HUES64 (cell line): ENCODE measurements at regions not wholly inside any gene's neighbourhood (a gene's known extent, or its start where the extent isn't known, plus 50 kb on each side); places are given as distances from the start of the nearest gene placed in this dataset.

Experiments used
- H3K27ac ChIP-seq: 2 replicates; pipeline ENCODE4 v1.7.0; 2013; ENCODE audit warnings: low read depth, low read length, inconsistent platforms
- H3K27me3 ChIP-seq: 2 replicates; pipeline ENCODE4 v1.6.1; 2013; ENCODE audit warnings: mild to moderate bottlenecking, low read length; ENCODE audit not compliant: insufficient read depth
- H3K36me3 ChIP-seq: 2 replicates; pipeline ENCODE4 v1.6.1; 2013; ENCODE audit warnings: mild to moderate bottlenecking, low read length; ENCODE audit not compliant: insufficient read depth
- H3K4me1 ChIP-seq: 2 replicates; pipeline ENCODE4 v1.6.1; 2013; ENCODE audit warnings: mild to moderate bottlenecking, low read length, moderate library complexity; ENCODE audit not compliant: insufficient read depth
- H3K4me3 ChIP-seq: 2 replicates; pipeline ENCODE4 v1.5.1; 2013; ENCODE audit warnings: mild to moderate bottlenecking, low read length, moderate library complexity
- H3K9ac ChIP-seq: 2 replicates; pipeline ENCODE4 v1.6.1; 2013; ENCODE audit warnings: mild to moderate bottlenecking, low read depth, low read length
- H3K9me3 ChIP-seq: 2 replicates; pipeline ENCODE4 v1.6.1; 2013; ENCODE audit warnings: low read depth, low read length; ENCODE audit not compliant: insufficient read depth
- WGBS: fragments of 150-250, 120-280 bp; methylation state at CpG from one replicate; pipeline ENCODE4 v1.1.7; 2013; ENCODE audit warnings: missing lambda C conversion rate; 5-methylcytosine and 5-hydroxymethylcytosine counted together

GRCh38 chr1:14366091-14367018, 232.1 kb upstream of the KAZN start:
- Histone ChIP-seq H3K36me3 (no peaks in the 10 kb centered on the region), H3K27ac (no peak overlapping the region), H3K4me1 (peaks cover 17% of the 10 kb centered on the region), H3K4me3 (no peak overlapping the region), H3K9ac (no peak overlapping the region), H3K27me3 (no peaks in the 10 kb centered on the region), H3K9me3 (peaks cover 5% of the 10 kb centered on the region; the same call in 1 of the 2 replicates)
- 49% methylated on average over 18 of the region's 18 CpGs for WGBS

DNA sequence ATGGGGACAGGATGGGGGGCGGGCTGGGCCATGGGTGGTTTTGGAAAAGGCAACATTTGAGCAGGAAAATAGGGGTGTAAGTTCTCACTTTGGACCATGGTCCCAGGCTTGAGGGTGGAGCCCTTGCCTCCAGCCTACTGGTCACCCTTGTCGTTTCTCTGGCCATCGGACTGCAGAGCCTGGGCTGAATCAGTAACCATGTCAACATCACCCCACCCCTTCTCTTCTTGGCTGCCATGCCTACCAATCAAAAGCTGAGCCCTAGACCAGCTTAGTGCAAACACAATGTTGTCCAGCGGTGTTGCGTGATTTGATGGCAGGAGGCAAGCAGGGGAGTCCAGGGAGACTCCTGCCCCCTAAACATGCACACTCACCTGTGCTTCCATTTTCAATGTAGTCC, 231.0 kb upstream of the KAZN start:
- H3K27me3 ChIP-seq, result no peaks in the 10 kb centered on the region
- H3K36me3 ChIP-seq, result no peaks in the 10 kb centered on the region
- H3K4me1 ChIP-seq, result peaks cover 26% of the 10 kb centered on the region
- no peak overlapping the region for H3K27ac ChIP-seq
- WGBS, result 90% methylated on average over 5 of the region's 5 CpGs
- H3K9ac ChIP-seq, result no peak overlapping the region
- H3K9me3 ChIP-seq, result no peaks in the 10 kb centered on the region
- H3K4me3 ChIP-seq, result no peak overlapping the region

DNA sequence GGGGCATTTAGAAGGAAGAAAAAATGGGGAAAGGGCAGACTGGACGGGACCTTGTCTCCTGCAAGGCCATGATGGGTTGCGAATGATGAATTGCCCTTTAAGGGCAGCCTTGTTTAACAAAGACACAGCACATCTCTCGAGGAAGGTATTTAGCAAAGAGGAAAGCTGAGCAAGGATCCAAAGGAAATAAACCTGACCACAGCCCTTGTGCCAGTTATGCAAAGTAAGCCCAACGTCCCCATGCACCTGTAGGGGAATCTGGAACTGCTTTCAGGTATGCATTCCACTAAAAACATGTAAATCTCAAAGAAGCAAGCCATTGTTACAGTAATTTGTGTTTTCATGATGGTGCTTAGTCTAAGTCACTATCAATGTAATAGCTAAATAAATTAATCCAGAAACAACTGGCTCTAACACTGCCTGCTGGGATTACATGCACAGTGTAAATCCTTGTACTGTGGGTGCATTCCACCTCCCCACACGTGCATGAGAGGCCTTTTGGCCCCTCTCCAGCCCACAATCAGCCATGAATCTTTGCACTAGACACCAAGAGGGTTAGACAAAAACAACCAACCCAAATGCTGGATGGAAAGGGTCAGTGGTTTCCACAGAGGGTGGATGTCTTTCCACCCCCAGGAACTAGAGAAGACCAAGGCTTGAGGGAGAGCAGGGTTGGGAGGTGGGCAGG, 228.8 kb upstream of the KAZN start:
- Histone ChIP-seq H3K4me1 (peaks cover 34% of the 10 kb centered on the region), H3K27ac (no peak overlapping the region), H3K36me3 (no peaks in the 10 kb centered on the region), H3K4me3 (no peak overlapping the region), H3K9ac (no peak overlapping the region), H3K27me3 (no peaks in the 10 kb centered on the region), H3K9me3 (no peaks in the 10 kb centered on the region)
- 56% methylated on average over 5 of the region's 5 CpGs for WGBS

- WGBS, result 85% methylated on average over 6 of the region's 6 CpGs
Observed at GRCh38 chr1:14371771-14372497, 226.6 kb upstream of the KAZN start.

DNA sequence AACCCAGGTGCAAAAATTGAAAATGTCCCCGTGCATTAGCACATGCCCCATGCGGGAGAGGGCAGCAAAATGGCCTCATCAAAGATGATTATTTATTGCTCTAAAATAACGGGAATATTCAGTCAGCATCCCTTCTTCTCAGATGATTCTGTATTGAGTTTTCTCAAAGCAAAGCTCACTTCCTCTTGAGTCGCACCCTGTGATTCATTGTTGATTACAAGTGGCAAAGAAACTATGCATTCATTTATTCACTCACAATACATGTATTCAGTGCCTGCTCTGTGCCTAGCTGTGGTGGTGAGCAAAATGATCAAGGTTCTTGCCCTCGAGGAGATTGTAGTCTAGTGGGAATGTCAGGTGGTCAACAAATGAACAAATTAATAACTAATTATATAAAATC, 226.0 kb upstream of the KAZN start:
- no peaks in the 10 kb centered on the region for H3K9me3 ChIP-seq
- no peak overlapping the region for H3K4me3 ChIP-seq
- WGBS, result 96% methylated on average over 4 of the region's 5 CpGs
- H3K27me3 ChIP-seq, result no peaks in the 10 kb centered on the region
- H3K36me3 ChIP-seq, result no peaks in the 10 kb centered on the region
- H3K4me1 ChIP-seq, result peaks cover 30% of the 10 kb centered on the region; the same call in 1 of the 2 replicates
- no peak overlapping the region for H3K27ac ChIP-seq
- no peak overlapping the region for H3K9ac ChIP-seq

More at GRCh38 chr1:14371771-14372497, 226.6 kb upstream of the KAZN start:
- Histone ChIP-seq H3K27me3 (no peaks in the 10 kb centered on the region), H3K4me3 (no peak overlapping the region), H3K36me3 (no peaks in the 10 kb centered on the region), H3K4me1 (peaks cover 30% of the 10 kb centered on the region; the same call in 1 of the 2 replicates), H3K9me3 (no peaks in the 10 kb centered on the region), H3K9ac (no peak overlapping the region), H3K27ac (no peak overlapping the region)

DNA sequence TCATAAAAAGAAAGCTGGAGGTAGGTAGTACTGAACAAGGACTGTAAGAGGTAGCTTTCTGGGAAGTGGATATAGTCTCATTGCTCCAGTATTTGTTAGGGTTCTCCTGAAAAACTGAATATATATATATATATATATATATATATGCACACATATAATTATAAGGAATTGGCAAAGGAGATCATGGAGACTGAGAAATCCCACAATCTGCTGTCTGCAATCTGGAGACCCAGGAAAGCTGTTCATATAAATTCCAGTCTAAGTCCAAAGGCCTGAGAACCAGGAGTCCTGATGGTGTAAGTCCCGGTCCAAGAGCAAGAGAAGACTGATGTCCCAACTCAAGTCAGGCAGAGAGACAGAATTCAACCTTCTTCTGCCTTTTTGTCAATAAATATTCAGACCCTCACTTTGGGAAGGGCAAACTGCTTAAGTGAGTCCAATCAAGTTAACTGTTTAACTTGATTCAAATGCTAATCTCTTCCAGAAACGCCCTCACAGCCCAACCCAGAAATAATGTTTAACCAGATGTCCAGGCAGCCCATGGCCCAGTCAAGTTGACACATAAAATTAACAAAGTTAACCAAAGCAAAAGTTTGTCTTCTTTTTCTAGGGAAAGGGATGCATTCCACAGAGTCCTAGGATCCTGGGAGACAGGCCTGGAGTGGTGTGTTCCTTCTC, 225.3 kb upstream of the KAZN start:
- no peak overlapping the region for H3K27ac ChIP-seq
- 77% methylated on average over 2 of the region's 2 CpGs for WGBS
- peaks cover 30% of the 10 kb centered on the region; the same call in 1 of the 2 replicates for H3K4me1 ChIP-seq

DNA sequence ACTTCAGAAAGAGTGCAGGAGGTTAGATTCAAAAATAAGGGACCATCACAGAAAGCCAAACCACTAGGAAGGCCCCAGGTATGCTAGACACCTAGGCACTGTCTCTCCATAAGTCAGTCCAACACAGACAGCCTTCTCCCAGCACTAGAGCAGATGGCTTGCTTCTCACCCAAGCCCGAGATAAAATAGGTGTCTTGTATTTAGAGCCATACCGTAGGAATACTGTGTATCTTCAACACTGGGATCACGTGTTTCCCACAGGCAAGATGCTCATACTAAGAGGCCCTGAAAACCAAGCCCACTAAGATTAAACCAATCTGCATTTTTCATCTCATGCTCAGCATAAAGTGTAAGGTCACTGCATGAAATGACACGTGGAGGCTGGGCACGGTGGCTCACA, 223.3 kb upstream of the KAZN start:
- Histone ChIP-seq H3K9ac (no peak overlapping the region), H3K36me3 (no peaks in the 10 kb centered on the region), H3K27me3 (no peaks in the 10 kb centered on the region), H3K4me1 (peaks cover 17% of the 10 kb centered on the region; the same call in 1 of the 2 replicates), H3K4me3 (no peak overlapping the region), H3K27ac (no peak overlapping the region), H3K9me3 (no peaks in the 10 kb centered on the region)
- 97% methylated on average over 5 of the region's 5 CpGs for WGBS

More for the DNA sequence above, 225.3 kb upstream of the KAZN start:
- Histone ChIP-seq H3K9ac (no peak overlapping the region), H3K27me3 (no peaks in the 10 kb centered on the region), H3K9me3 (no peaks in the 10 kb centered on the region), H3K4me3 (no peak overlapping the region), H3K36me3 (no peaks in the 10 kb centered on the region)

GRCh38 chr1:14377386-14377785, 221.1 kb upstream of the KAZN start:
- Histone ChIP-seq H3K4me1 (peaks cover 8% of the 10 kb centered on the region; the same call in 1 of the 2 replicates), H3K9ac (no peak overlapping the region), H3K36me3 (no peaks in the 10 kb centered on the region), H3K4me3 (no peak overlapping the region), H3K9me3 (0 out of 2 replicates have a peak, but pooled peaks cover 3% of the 10 kb centered on the region), H3K27me3 (no peaks in the 10 kb centered on the region), H3K27ac (no peak overlapping the region)
- 93% methylated on average over 5 of the region's 5 CpGs for WGBS

DNA sequence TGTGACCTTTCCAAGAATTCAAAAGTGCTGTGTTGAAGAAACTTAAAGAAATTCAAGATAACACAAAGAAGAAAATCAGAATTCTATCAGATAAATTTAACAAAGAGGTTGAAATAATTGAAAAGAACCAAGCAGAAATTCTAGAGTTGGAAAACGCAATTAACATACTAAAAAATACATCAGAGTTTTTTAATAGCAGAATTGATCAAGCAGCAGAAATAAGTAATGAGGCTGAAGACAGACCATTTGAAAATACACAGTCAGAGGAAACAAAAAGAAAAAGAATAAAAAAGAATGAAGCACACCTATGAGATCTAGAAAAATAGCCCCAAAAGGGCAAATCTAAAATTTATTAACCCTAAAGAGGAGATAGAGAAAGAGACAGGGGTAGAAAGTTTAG, 218.1 kb upstream of the KAZN start:
- WGBS, result no CpG with 5 or more reads among the region's 1 CpG
- Histone ChIP-seq H3K4me3 (no peak overlapping the region), H3K9me3 (0 out of 2 replicates have a peak, but pooled peaks cover 3% of the 10 kb centered on the region), H3K36me3 (no peaks in the 10 kb centered on the region), H3K9ac (no peak overlapping the region), H3K4me1 (no peaks in the 10 kb centered on the region), H3K27ac (no peak overlapping the region), H3K27me3 (no peaks in the 10 kb centered on the region)

DNA sequence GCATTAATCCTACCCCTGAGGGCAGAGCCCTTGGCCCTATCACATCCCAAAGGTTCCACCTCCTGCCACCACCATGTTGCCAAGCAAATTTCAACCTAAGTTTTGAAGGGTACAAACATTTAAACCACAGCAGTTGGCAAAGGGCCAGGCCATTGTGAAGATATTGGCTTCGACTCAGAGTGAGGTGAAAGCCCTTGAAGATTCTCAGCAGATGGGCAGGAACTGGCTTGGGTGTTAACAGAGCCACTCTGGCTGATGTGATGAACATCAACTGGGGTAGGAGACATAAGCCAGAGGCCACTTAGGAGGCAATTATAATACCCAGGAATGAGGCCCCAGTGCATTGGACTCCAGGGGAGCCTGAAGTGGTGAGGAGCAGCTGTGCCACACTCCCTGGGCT, 207.7 kb upstream of the KAZN start:
- peaks cover 22% of the 10 kb centered on the region for H3K9me3 ChIP-seq
- no peaks in the 10 kb centered on the region for H3K27me3 ChIP-seq
- no peak overlapping the region for H3K27ac ChIP-seq
- 84% methylated on average over 1 of the region's 1 CpG for WGBS
- H3K9ac ChIP-seq, result no peak overlapping the region
- no peak overlapping the region for H3K4me3 ChIP-seq
- H3K36me3 ChIP-seq, result no peaks in the 10 kb centered on the region
- H3K4me1 ChIP-seq, result no peaks in the 10 kb centered on the region
